HUES64 (cell line): ENCODE measurements at regions not wholly inside any gene's neighbourhood (a gene's known extent, or its start where the extent isn't known, plus 50 kb on each side); places are given as distances from the start of the nearest gene placed in this dataset.
"Not testable (repeated sequence)": the region's sequence is repeated elsewhere in the genome, so short reads cannot be mapped to it uniquely, and the experiment has no call there.

Experiments
- H3K27ac ChIP-seq: 2 replicates; pipeline ENCODE4 v1.7.0; 2013; ENCODE audit warnings: low read depth, low read length, inconsistent platforms
- H3K27me3 ChIP-seq: 2 replicates; pipeline ENCODE4 v1.6.1; 2013; ENCODE audit warnings: mild to moderate bottlenecking, low read length; ENCODE audit not compliant: insufficient read depth
- H3K36me3 ChIP-seq: 2 replicates; pipeline ENCODE4 v1.6.1; 2013; ENCODE audit warnings: mild to moderate bottlenecking, low read length; ENCODE audit not compliant: insufficient read depth
- H3K4me1 ChIP-seq: 2 replicates; pipeline ENCODE4 v1.6.1; 2013; ENCODE audit warnings: mild to moderate bottlenecking, low read length, moderate library complexity; ENCODE audit not compliant: insufficient read depth
- H3K4me3 ChIP-seq: 2 replicates; pipeline ENCODE4 v1.5.1; 2013; ENCODE audit warnings: mild to moderate bottlenecking, low read length, moderate library complexity
- H3K9ac ChIP-seq: 2 replicates; pipeline ENCODE4 v1.6.1; 2013; ENCODE audit warnings: mild to moderate bottlenecking, low read depth, low read length
- H3K9me3 ChIP-seq: 2 replicates; pipeline ENCODE4 v1.6.1; 2013; ENCODE audit warnings: low read depth, low read length; ENCODE audit not compliant: insufficient read depth
- WGBS: fragments of 150-250, 120-280 bp; methylation state at CpG from one replicate; pipeline ENCODE4 v1.1.7; 2013; ENCODE audit warnings: missing lambda C conversion rate; 5-methylcytosine and 5-hydroxymethylcytosine counted together

DNA sequence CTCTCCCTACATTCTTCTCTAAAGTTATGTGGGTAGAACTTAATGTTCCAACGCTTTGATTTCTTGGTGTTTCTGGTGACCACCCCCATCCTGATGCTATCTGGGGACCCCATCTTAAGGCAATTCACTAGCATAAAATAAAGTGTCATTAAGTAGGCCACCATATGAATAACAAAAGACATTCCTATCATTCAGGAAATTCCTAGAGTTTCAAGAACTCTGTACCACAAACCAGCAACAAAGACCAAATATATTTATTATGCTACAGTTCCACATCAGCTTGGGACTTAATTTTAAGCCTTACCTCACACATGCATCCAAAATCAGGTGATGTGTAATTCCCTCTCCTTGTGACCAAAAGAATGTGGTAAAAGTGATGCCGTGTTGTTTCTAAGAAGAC is 254.6 kb upstream of the LRRC4C start:
- Histone ChIP-seq H3K9me3 (no peaks in the 10 kb centered on the region), H3K4me1 (peaks cover 23% of the 10 kb centered on the region)
- WGBS = 79% methylated on average over 2 of the region's 2 CpGs

DNA sequence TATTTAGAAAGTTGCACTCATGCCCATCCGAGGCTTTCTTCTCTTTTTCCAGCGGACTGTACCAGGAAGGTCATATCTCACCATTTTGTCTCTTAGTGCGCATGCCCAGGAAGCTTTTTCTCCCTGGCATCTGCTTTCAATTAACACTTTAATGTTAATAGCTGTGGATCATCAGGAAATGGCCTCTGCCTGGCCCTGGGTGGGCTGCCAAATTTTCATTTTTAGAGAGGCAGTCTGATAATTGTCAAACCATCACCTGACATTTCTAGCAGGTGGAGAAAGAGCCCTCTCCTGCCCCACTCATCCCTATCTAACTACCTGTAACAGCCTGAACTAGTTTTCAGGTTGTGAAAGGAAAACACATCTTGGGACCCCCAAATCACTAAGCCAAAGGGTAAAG is 257.4 kb upstream of the LRRC4C start:
- H3K9me3 ChIP-seq = no peaks in the 10 kb centered on the region
- peaks cover 32% of the 10 kb centered on the region for H3K4me1 ChIP-seq
- H3K27ac ChIP-seq = no peak overlapping the region
- H3K36me3 ChIP-seq = no peaks in the 10 kb centered on the region
- WGBS = 95% methylated on average over 3 of the region's 3 CpGs
- H3K4me3 ChIP-seq = no peak overlapping the region
- no peaks in the 10 kb centered on the region for H3K27me3 ChIP-seq
- H3K9ac ChIP-seq = no peak overlapping the region

More for the DNA sequence above, 254.6 kb upstream of the LRRC4C start:
- Histone ChIP-seq H3K27ac (peak overlapping the region; percentile 69; the same call in 1 of the 2 replicates), H3K9ac (peak overlapping the region; percentile 15; the same call in 1 of the 2 replicates), H3K36me3 (no peaks in the 10 kb centered on the region), H3K4me3 (no peak overlapping the region), H3K27me3 (no peaks in the 10 kb centered on the region)

GRCh38 chr11:41720761-41721160 is 261.3 kb upstream of the LRRC4C start:
- no peaks in the 10 kb centered on the region for H3K27me3 ChIP-seq
- H3K27ac ChIP-seq = no peak overlapping the region
- H3K4me3 ChIP-seq = no peak overlapping the region
- H3K4me1 ChIP-seq = peaks cover 16% of the 10 kb centered on the region
- no peaks in the 10 kb centered on the region for H3K36me3 ChIP-seq
- WGBS = 87% methylated on average over 1 of the region's 2 CpGs
- no peaks in the 10 kb centered on the region for H3K9me3 ChIP-seq
- H3K9ac ChIP-seq = no peak overlapping the region

DNA sequence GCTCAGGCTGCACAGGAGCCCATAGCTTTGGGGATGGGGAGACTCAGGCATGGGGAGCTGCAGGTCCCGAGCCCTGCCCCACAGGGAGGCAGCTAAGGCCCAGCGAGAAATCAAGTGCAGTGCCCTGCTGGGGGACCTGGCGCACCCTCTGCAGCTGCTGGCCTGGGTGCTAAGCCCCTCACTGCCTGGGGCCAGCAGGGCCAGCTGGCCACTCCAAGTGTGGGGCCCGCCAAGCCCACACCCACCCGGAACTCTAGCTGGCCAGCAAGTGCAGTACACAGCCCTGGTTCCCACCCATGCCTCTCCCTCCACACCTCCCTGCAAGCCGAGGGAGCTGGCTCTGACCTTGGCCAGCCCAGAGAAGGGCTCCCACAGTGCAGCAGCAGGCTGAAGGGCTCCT is 268.7 kb upstream of the LRRC4C start:
- WGBS = 97% methylated on average over 6 of the region's 6 CpGs
- not testable (repeated sequence) for H3K27me3 ChIP-seq, H3K27ac ChIP-seq, H3K36me3 ChIP-seq, H3K9ac ChIP-seq, H3K4me3 ChIP-seq, H3K4me1 ChIP-seq, H3K9me3 ChIP-seq

DNA sequence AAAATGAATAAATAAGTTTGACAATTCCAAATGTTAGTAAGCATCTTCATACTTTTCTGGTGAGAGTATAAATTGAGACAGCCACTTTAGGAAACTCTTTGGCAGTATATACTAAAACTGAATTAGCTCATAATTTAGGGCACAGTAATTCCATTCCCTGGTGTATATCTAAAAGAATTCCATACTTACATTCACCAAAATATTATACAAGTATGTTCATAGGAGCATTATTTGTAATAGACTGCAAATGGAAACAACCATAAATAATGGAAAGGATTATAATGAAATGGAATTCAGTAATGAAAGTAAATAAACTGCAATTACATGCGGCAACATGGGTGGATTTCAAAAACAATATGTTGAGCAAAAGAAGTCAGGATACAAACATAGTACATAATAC is 315.8 kb upstream of the LRRC4C start:
- 100% methylated on average over 1 of the region's 1 CpG for WGBS
- H3K4me1 ChIP-seq = 0 out of 2 replicates have a peak, but pooled peaks cover 4% of the 10 kb centered on the region
- H3K36me3 ChIP-seq = no peaks in the 10 kb centered on the region
- peaks cover 32% of the 10 kb centered on the region for H3K9me3 ChIP-seq
- no peak overlapping the region for H3K9ac ChIP-seq
- no peak overlapping the region for H3K27ac ChIP-seq
- no peaks in the 10 kb centered on the region for H3K27me3 ChIP-seq
- H3K4me3 ChIP-seq = no peak overlapping the region

DNA sequence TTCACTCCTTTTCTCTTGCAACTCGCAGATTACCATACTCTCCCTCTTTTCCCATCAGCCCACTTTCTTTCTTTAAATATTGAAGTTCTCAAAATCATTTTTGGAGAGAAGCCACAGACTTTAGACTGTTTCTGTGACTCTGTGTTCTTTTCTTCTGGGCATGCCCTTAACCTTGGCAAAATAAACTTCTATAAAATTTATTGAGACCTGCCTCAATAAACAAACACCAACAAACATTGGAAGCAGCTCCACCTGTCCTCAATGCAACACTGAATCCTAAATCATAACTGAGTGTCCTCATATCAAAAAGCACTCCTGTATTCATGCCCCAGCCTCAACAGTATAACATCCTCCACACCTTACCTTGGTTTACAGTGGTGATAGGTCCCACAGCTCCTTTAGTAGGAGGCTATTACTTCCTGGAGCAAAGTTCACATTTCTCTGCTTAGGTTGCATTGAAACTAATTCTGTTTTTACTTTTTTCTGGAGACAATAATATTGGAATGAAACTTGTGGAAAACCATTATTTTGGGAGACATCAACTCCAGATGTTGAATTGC is 320.0 kb upstream of the LRRC4C start:
- Histone ChIP-seq H3K4me1 (0 out of 2 replicates have a peak, but pooled peaks cover 4% of the 10 kb centered on the region), H3K27ac (no peak overlapping the region), H3K4me3 (no peak overlapping the region), H3K9ac (no peak overlapping the region), H3K9me3 (peaks cover 12% of the 10 kb centered on the region), H3K36me3 (no peaks in the 10 kb centered on the region), H3K27me3 (no peaks in the 10 kb centered on the region)
- WGBS = 94% methylated on average over 1 of the region's 1 CpG

DNA sequence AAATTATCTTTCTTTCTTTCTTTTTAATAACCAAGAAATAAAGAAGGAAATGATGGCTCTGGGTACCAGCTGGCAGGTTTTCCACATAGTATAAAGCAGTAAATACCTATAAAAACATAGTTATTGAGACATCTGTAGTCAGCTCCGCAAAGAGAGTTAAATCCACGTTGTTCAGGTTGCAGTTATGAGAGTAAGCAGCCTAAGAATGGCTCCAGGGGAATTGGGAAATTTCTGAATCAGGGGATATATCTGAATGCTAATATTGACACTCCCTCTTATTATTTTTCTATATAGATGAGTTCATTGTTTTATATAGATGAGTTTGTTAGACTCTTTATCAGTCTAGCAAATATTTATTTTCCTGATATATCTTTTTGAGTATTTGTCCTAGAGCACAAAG is 322.0 kb upstream of the LRRC4C start:
- peaks cover 4% of the 10 kb centered on the region; the same call in 1 of the 2 replicates for H3K4me1 ChIP-seq
- 97% methylated on average over 2 of the region's 2 CpGs for WGBS
- H3K36me3 ChIP-seq = no peaks in the 10 kb centered on the region
- H3K27me3 ChIP-seq = no peaks in the 10 kb centered on the region
- no peak overlapping the region for H3K27ac ChIP-seq
- no peaks in the 10 kb centered on the region for H3K9me3 ChIP-seq
- H3K4me3 ChIP-seq = no peak overlapping the region
- no peak overlapping the region for H3K9ac ChIP-seq

DNA sequence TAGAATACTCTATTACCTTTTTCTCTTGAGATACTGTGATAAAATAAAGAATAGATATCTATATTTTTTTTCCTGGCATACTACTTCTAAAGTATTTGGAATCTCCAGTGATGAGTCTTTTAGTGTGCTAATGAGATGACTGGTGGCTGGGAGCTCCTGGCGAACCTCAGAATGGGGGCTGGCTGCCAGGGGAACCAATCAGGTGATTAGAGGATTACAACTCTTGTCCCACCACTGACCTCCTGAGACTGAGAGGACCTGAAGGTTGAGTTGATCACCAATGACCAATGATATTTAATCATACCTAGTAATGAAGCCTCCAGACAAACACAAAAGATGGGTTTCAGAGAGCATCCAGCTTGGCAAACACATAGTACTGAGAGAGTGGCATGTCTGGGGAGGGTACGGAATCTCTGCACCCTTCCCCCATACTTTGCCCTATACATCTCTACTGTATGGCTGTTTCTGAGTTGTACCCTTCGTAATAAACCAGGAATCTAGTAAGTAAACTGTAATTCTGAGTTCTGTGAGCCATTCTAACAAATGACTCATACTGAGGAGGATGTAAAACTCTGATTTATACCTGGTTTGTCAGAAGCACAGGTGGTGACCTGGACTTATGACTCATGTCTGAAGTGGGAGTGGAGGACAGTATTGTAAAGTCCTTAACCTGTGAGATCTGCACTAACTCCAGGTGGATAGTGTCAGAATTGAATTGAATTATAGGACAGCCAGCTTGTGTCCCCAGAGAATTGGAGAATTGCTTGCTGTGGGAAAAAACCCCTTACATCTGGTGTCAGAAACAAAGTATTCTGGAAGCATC is 325.3 kb upstream of the LRRC4C start:
- Histone ChIP-seq H3K4me3 (no peak overlapping the region), H3K4me1 (no peaks in the 10 kb centered on the region; the same call in 1 of the 2 replicates), H3K9ac (no peak overlapping the region), H3K36me3 (no peaks in the 10 kb centered on the region), H3K27ac (no peak overlapping the region), H3K9me3 (no peaks in the 10 kb centered on the region), H3K27me3 (no peaks in the 10 kb centered on the region)
- 96% methylated on average over 2 of the region's 3 CpGs for WGBS

- Histone ChIP-seq H3K36me3 (no peaks in the 10 kb centered on the region), H3K27me3 (no peaks in the 10 kb centered on the region), H3K4me1 (no peaks in the 10 kb centered on the region; the same call in 1 of the 2 replicates), H3K9ac (no peak overlapping the region), H3K27ac (no peak overlapping the region), H3K4me3 (no peak overlapping the region), H3K9me3 (0 out of 2 replicates have a peak, but pooled peaks cover 8% of the 10 kb centered on the region)
- WGBS = 79% methylated on average over 1 of the region's 1 CpG
Observed at GRCh38 chr11:41786087-41786486, 326.6 kb upstream of the LRRC4C start.

GRCh38 chr11:41788177-41788576 is 328.7 kb upstream of the LRRC4C start:
- H3K4me1 ChIP-seq = no peaks in the 10 kb centered on the region; the same call in 1 of the 2 replicates
- no peaks in the 10 kb centered on the region for H3K36me3 ChIP-seq
- H3K9ac ChIP-seq = no peak overlapping the region
- H3K9me3 ChIP-seq = 0 out of 2 replicates have a peak, but pooled peaks cover 8% of the 10 kb centered on the region
- WGBS = 95% methylated on average over 23 of the region's 23 CpGs
- H3K27ac ChIP-seq = no peak overlapping the region
- H3K27me3 ChIP-seq = no peaks in the 10 kb centered on the region
- H3K4me3 ChIP-seq = no peak overlapping the region

DNA sequence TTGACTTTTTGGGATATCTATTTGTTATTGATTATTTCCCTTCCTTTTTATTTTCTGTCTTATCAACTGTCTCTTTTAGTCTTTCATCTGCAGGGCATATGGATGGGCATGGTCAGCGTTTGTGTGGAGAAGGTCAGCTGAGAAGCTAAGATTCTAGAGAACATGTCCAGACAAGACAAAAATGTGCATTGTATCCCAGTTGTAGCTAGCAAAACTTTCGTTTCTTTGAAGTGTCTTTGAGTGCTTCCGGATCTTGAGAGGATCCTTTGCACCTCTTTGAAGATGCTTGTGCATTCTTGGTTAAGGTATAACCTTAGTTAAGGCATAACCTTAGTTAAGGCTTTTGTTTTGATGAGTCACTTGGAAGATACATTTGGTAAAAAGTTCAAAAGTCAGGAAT is 329.9 kb upstream of the LRRC4C start:
- no peak overlapping the region for H3K4me3 ChIP-seq
- WGBS = 94% methylated on average over 3 of the region's 3 CpGs
- 0 out of 2 replicates have a peak, but pooled peaks cover 8% of the 10 kb centered on the region for H3K9me3 ChIP-seq
- no peaks in the 10 kb centered on the region for H3K36me3 ChIP-seq
- H3K9ac ChIP-seq = no peak overlapping the region
- H3K27ac ChIP-seq = no peak overlapping the region
- no peaks in the 10 kb centered on the region for H3K27me3 ChIP-seq
- H3K4me1 ChIP-seq = no peaks in the 10 kb centered on the region; the same call in 1 of the 2 replicates
